ENCODE measurements at regions not wholly inside any gene's neighbourhood (a gene's known extent, or its start where the extent isn't known, plus 50 kb on each side); places are given as distances from the start of the nearest gene placed in this dataset.
"Not testable (repeated sequence)": the region's sequence is repeated elsewhere in the genome, so short reads cannot be mapped to it uniquely, and the experiment has no call there.

DNA sequence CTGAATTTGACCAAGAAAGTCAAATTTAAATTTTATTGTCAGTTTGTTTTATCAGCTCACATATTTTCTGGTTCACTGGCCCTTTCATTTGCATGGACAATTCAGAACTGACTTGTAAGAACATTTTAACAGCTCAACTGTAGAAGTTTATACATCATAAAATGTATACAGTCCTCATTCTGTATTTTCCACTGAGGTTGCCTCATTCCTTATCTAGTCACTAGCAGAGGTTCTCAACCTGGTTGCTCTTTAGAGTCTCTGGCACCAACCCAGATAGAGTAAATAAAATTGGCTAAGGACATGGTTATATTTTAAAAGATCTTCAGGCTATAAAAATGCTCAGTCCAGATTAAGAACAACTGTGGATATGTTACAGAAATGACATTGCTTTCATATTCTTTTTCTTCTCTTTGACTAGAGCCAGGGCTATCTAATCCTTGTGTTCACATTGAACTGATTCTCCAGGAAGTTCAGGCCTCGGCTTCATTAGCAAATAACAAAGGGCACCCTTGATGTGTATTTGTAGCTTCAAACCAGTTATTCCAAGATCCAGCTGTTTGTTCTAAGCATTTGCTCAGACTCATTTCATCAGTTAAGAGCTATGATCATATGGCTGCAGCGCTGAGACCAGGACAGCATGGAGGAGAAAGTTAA lies 782.5 kb downstream of the ETS1 start:
- no peaks in the 10 kb centered on the region for H3K36me3 Mint-ChIP-seq

DNA sequence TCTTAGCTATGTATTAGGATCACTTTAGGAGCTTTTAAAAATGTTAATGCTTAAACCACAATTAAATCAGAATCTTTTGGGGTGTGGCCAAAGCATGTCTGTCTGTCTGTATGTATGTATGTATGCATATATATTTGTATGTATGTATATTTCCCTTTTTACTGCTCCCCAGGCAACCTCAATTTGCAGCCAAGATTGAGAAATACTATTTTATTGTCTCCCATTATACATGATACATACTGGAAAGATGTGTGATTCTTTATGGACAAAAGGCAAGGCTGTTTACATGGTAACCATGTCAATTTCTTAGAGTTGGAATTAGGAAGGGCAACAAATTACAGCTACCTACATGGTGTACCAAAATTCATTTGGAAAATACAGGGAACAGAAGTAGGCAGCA lies 783.6 kb downstream of the ETS1 start:
- Mint-ChIP-seq H3K9me3 (no peaks in the 10 kb centered on the region), H3K36me3 (no peaks in the 10 kb centered on the region), H3K27ac (no peak overlapping the region)
- DNase-seq (ENCODE audit: low spot score in 2 of 2) (no peak), ATAC-seq (no peak)

More for the DNA sequence above, 782.5 kb downstream of the ETS1 start:
- DNase-seq (ENCODE audit: low spot score in 2 of 2) (no peak), ATAC-seq (no peak)
- Mint-ChIP-seq H3K9me3 (no peaks in the 10 kb centered on the region), H3K27ac (no peak overlapping the region)

DNA sequence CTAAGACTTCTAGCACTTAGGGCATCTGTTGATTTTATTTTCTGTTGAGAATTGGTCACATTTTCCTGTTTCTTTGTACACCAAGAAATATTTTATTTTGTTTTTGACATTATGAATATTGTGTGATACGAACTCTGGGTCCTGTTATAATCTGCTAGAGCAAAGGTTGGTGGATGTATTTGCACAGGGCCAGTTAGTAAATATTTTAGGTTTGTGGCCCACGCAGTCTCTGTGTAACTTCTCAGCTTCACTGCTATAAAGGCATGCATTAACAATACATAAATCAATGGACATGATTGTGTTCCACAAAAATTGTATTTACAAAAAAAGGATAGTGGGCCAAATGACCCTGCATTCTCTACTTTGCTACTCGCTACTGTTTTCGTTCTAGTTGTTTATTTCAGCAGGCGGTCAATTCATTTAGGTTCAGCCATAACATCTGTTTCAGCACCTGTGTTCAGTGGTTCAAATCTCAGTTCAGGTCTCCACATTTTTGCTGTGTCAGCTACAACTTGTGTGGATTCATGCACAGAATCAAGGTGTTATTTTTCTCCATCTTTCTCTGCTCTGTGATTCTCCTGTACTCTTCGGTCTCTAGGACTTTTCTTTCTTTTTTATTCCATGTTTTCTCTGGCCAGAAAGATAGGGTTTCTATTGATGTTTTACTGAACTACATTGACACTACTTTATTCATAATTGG lies 786.2 kb downstream of the ETS1 start:
- Mint-ChIP-seq H3K9me3 (no peaks in the 10 kb centered on the region), H3K27ac (no peak overlapping the region), H3K36me3 (no peaks in the 10 kb centered on the region)
- ATAC-seq (no peak), DNase-seq (ENCODE audit: low spot score in 2 of 2) (no peak)

DNA sequence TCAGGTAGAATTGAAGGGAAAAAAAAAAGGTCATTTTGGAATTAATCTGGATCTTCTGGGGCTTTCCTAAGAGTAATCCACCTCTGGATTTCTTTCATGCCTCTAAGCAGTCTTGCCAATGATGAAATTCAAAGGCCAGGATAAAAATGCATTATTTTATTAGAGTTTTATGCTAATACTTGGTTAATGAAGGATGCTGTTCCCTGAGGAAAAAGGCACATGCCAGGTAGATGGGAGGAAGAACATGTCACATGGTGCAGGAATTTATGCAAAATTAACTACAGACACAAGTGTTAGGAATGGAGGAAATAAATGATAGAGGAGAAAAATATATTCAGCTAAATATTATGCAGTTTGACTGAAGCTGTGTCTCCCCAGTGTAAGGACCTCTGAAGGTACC lies 792.0 kb downstream of the ETS1 start:
- Mint-ChIP-seq H3K27ac (no peak overlapping the region), H3K36me3 (no peaks in the 10 kb centered on the region), H3K9me3 (no peaks in the 10 kb centered on the region)
- DNase-seq (ENCODE audit: low spot score in 2 of 2) (no peak), ATAC-seq (no peak)

DNA sequence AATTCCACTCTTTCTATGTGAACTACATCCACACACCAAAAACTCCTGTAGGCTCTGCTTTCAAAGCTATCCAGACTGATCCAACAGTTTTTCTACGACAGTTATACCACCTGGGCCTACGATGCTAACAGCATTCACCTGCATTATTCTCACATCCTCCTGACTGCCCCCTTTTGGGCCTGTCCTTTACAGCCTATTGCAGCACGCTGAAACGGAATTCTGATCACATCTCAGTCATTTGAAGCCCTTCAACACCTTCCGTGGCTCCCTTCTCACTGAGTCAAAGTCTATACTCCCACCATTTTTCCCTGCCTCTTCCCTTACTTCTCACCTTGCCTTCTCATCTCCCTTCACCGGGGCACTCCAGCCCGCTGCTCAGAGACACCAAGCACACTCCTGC lies 791.3 kb upstream of the KIRREL3 start:
- ATAC-seq, result no peak
- Mint-ChIP-seq H3K27ac (no peak overlapping the region), H3K36me3 (no peaks in the 10 kb centered on the region), H3K9me3 (no peaks in the 10 kb centered on the region)
- DNase-seq (ENCODE audit: low spot score in 2 of 2), result no peak

DNA sequence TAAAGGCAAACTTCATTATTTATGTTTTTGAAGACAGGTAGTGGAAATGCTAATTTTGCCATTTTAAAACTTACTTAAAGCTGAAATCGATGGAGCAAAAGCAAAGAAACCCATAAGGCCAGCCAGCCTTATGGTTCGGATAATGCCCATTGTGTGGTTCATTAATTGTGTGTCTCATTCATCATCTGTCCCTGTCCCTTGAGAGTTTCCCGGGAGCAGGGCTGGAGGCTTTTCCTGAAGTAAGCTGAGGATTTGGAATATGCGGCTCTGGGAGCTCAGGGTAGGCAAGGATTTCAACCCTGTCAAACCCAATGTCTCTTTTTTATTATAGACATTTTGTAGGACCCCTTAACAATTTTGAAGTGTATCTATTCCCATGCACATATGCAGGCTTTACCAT lies 790.0 kb upstream of the KIRREL3 start:
- Mint-ChIP-seq H3K27ac (no peak overlapping the region), H3K36me3 (no peaks in the 10 kb centered on the region), H3K9me3 (no peaks in the 10 kb centered on the region)
- no peak for DNase-seq (ENCODE audit: low spot score in 2 of 2)
- ATAC-seq, result no peak

DNA sequence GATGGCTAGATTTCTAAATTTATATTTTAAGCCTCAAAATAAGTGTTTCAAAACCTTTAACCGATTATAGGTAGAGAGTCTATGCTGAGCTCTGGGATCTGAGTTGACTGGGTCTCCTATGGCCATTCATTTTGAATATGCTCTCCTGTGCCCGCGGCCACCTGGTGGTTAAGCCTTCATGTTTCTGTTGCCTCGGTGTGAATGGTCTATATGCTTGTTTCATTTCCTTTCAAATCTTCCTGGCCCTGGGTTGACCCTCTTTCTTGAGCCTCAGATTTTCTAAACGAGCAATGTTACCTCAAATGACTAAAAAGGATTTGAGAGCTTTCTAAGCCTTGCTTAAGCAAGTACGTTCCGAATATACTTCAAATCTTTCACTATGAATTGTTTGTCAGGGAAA lies 789.4 kb upstream of the KIRREL3 start:
- H3K27ac Mint-ChIP-seq, result no peak overlapping the region
- no peaks in the 10 kb centered on the region for H3K36me3 Mint-ChIP-seq
- H3K9me3 Mint-ChIP-seq, result no peaks in the 10 kb centered on the region
- ATAC-seq (peak in 1 of 2 donors; percentile 48), DNase-seq (ENCODE audit: low spot score in 2 of 2) (no peak)

DNA sequence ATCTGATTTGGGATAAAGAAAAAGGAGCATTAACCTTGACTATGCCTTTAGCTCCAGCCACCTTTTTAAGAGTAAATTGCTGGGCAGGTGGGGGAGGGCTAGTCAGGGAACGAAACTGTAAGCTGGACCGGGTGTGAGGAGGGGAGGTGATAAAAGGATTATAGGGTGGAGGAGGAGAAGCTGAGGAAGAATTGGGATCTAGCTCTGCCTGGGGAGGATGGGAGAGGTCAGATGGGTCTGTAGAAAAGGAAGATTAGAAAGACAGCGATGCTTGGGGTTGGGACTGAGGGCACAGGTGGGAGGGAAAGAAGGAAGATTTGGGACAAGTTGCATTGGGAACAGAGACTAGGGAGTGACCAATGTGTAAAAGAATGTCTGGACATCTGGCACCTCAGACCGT lies 772.4 kb upstream of the KIRREL3 start:
- H3K9me3 Mint-ChIP-seq; ATAC-seq; H3K36me3 Mint-ChIP-seq; H3K27ac Mint-ChIP-seq; DNase-seq (ENCODE audit: low spot score in 2 of 2): not testable (repeated sequence)

DNA sequence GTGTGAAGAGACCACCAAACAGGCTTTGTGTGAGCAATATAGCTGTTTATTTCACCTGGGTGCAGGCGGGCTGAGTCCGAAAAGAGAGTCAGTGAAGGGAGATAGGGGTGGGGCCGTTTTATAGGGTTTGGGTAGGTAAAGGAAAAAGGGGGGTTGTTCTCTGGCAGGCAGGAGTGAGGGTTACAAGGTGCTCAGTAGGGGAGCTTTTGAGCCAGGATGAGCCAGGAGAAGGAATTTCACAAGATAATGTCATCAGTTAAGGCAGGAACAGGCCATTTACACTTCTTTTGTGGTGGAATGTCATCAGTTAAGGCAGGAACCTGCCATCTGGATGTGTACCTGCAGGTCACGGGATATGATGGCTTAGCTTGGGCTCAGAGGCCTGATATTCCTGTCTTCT lies 768.4 kb upstream of the KIRREL3 start:
- not testable (repeated sequence) for H3K27ac Mint-ChIP-seq; DNase-seq (ENCODE audit: low spot score in 2 of 2); H3K9me3 Mint-ChIP-seq; H3K36me3 Mint-ChIP-seq; ATAC-seq

DNA sequence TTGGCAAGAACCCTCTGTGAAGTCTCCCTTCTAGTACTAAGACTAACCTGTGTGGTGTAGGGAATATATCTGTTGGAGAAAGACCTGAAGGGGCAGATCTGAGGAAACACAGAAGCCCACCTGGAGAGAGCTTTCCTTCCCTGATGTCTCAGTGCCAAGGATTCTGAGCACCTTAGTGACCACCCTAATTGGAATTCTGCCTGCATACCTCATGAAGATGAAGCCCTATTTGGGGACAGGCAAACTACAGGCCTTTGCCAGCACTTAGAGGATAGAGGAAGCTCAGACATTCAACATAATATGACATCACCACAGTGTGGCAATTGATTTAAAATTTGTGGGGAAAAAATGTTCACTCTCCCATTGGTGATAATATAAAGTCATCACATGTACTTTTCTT lies 766.2 kb upstream of the KIRREL3 start:
- DNase-seq (ENCODE audit: low spot score in 2 of 2), result no peak
- H3K27ac Mint-ChIP-seq, result no peak overlapping the region
- no peak for ATAC-seq
- H3K9me3 Mint-ChIP-seq, result no peaks in the 10 kb centered on the region
- no peaks in the 10 kb centered on the region for H3K36me3 Mint-ChIP-seq

DNA sequence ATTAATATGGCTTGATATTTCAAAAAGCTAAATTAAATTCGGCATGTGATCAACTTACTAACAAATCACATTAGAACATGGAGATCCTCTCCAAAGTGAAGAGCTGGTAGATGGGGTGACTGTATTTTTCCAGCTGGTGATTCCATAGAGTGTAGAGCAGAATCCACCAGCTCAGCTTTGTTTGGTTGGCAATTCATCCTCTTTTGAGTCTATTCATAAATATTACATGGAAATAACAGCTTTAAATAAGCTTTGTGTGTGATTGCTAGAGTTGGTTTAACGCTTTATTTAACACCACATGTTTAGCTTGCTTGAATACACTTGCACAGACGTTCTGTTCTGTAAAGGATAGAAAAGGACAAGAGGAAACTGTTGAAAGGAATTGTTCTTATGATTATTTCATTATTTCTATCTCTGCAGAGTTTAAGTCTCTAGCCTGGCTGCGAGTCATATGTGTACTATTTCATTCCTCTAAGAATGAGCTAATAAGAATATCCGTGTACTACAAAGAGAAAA lies 738.3 kb upstream of the KIRREL3 start:
- DNase-seq (ENCODE audit: low spot score in 2 of 2), result no peak
- Mint-ChIP-seq H3K36me3 (no peaks in the 10 kb centered on the region), H3K9me3 (no peaks in the 10 kb centered on the region), H3K27ac (no peak overlapping the region)
- no peak for ATAC-seq

DNA sequence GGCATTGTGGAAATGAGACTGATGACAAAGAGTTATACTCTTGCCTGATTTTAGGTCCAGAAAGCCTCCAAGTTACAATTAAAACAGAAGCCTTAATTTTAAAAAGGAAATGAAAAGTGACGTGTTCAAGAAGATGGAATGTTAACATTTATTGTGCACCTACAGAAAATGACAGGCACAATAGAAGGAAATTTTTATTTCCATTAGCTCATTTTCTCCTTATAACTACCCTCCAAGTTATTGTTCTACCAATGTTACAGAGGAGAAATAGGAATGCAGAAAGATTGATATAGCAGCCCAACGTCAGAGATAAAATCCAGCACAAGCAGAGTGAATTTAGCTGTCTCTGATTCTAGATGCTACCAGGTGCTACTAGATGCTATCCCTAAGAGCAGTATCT lies 736.9 kb upstream of the KIRREL3 start:
- Mint-ChIP-seq H3K36me3 (no peaks in the 10 kb centered on the region), H3K27ac (no peak overlapping the region), H3K9me3 (no peaks in the 10 kb centered on the region)
- DNase-seq (ENCODE audit: low spot score in 2 of 2) (no peak), ATAC-seq (no peak)

DNA sequence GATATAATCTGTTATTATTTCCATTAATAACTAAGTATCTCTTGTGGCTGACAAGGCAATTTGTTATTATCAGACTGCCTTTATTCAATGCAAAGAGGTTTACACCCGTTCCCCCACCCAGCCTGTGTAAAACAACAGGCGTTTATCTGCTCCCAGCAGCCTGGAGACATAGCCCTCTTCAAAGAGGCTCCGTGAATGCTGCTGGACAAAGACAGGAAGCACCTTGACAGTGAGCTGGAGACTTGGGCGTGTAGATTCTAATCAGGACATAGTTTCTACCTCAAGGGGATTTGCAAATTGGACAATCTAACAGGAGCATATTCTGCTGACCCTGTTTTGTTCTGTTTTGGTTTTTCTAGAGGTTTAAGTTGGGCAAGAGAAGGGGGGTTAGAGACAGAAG lies 733.0 kb upstream of the KIRREL3 start:
- ATAC-seq (no peak), DNase-seq (ENCODE audit: low spot score in 2 of 2) (no peak)
- H3K27ac Mint-ChIP-seq, result no peak overlapping the region
- H3K36me3 Mint-ChIP-seq, result no peaks in the 10 kb centered on the region
- no peaks in the 10 kb centered on the region for H3K9me3 Mint-ChIP-seq

DNA sequence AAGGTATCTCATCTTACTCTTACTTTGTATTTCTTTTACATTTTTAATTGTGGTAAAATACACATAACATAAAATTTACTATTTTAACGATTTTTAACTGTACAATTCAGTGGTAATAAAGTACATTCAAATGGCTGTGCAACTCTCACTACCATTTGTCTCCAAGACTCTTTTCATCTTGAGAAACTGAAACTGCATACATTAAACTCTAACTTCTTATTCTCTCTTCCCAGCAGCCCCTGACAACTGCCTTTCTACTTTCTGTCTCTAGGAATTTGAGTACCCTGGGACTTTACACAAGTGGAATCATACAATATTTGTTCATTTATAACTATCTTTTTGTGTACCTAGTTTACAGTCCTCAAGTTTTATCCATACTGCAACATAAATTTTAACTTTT lies 725.8 kb upstream of the KIRREL3 start:
- no peak for ATAC-seq
- H3K36me3 Mint-ChIP-seq, result no peaks in the 10 kb centered on the region
- no peak for DNase-seq (ENCODE audit: low spot score in 2 of 2)
- no peaks in the 10 kb centered on the region for H3K9me3 Mint-ChIP-seq
- H3K27ac Mint-ChIP-seq, result no peak overlapping the region

DNA sequence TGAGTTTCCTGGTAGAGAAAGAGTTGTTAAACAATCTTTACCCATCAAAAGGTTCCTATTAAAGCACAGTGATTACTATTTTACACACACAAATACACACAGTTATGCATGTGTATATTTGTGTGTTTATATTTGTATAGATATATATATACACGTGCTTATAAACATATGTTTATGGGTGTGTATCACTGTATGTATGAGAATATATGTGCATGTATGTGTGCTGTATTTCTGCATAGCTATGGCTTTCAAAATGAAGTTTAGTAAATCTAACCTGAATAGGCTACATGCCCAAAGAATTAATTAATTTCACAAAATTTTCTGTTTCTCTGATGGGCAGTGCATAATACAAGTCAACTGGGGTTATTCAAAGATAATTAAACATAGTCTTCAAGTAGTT lies 723.1 kb upstream of the KIRREL3 start:
- ATAC-seq, result no peak
- Mint-ChIP-seq H3K9me3 (no peaks in the 10 kb centered on the region), H3K36me3 (no peaks in the 10 kb centered on the region), H3K27ac (no peak overlapping the region)
- DNase-seq (ENCODE audit: low spot score in 2 of 2), result no peak

DNA sequence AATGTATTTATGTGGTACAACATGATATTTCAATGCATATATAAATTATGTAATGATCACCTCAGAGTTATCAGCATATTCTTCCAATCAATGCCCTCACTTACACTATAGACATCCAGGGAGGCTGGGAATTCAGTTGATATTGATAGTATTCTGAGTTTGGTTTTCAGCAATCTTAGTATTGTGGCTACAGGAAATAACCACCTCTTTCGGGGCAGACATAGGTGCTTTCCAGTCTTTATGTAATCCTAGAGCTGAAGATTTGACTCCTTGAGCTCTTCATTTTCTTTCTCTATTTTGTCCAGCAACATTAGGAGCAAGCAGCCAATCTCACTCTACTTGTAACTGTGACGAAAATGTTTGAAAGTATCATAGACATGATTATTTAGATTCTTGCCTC lies 712.7 kb upstream of the KIRREL3 start:
- no peak for DNase-seq (ENCODE audit: low spot score in 2 of 2)
- Mint-ChIP-seq H3K36me3 (no peaks in the 10 kb centered on the region), H3K27ac (no peak overlapping the region), H3K9me3 (no peaks in the 10 kb centered on the region)
- no peak for ATAC-seq

DNA sequence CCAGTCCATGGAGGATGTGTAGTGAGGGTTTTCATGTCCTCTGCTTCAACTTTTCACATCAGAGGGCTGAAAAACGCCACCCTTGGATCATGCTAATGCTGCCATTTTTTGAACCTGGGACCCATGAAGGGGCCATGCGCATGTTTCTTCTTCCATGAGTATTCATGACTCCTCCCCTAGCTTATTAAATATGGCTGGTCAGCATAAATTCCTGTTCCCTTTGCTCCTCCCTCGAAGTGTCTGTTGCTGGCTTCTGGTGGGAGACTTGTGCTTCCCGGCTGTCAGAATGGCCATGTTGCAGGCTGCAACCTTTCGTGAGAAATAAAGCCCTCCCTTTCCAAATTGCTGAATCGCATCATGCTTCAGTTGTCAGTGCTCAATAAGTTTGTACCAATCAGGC lies 711.2 kb upstream of the KIRREL3 start:
- Mint-ChIP-seq H3K9me3 (no peaks in the 10 kb centered on the region), H3K27ac (no peak overlapping the region), H3K36me3 (no peaks in the 10 kb centered on the region)
- ATAC-seq (no peak), DNase-seq (ENCODE audit: low spot score in 2 of 2) (no peak)

DNA sequence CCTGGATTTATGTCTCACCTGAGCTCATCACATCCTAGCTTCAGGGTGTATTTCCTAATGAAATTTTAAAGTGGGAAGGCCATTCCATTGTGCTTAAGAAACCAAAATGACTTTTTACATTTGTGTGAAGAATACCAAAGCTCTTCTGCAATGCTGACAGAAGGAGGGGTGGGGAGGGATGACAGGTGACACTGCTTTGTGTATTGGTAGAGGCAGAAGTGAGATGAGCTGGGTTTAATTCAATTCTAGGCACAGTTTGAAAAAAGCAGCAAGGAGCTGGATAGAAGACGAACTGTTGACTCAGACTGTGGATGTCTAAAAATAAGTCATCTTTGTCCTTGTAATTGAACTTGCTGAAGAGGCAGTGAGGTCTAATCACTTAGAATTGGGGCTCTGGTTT lies 710.3 kb upstream of the KIRREL3 start:
- no peaks in the 10 kb centered on the region for H3K36me3 Mint-ChIP-seq
- ATAC-seq (no peak), DNase-seq (ENCODE audit: low spot score in 2 of 2) (no peak)
- H3K9me3 Mint-ChIP-seq, result no peaks in the 10 kb centered on the region
- no peak overlapping the region for H3K27ac Mint-ChIP-seq

Measured in activated naive CD4-positive, alpha-beta T cell treated with anti-CD3 and anti-CD28 coated beads, Interleukin-2, amount 50 U/mL, for 72 hours (primary cell).